Stimulated activated naive CD8-positive, alpha-beta T cell treated with anti-CD3 and anti-CD28 coated beads, Interleukin-15, Interleukin-2, amounts not matched to agents 100 ng/mL and 50 ng/mL, for 24 hours (primary cell): ENCODE measurements at regions not wholly inside any gene's neighbourhood (a gene's known extent, or its start where the extent isn't known, plus 50 kb on each side); places are given as distances from the start of the nearest gene placed in this dataset.
"Not testable (repeated sequence)": the region's sequence is repeated elsewhere in the genome, so short reads cannot be mapped to it uniquely, and the experiment has no call there.

ENCODE experiments used
- H3K27ac Mint-ChIP-seq: one replicate; pipeline ENCODE4 v1.8.0; 2021; ENCODE audit warnings: mild to moderate bottlenecking, mixed read lengths
- H3K27me3 Mint-ChIP-seq: one replicate; pipeline ENCODE4 v1.8.0; 2021; ENCODE audit warnings: mixed read lengths
- H3K36me3 Mint-ChIP-seq: one replicate; pipeline ENCODE4 v1.8.0; 2021; ENCODE audit warnings: low read depth, mixed read lengths
- H3K4me1 Mint-ChIP-seq: one replicate; pipeline ENCODE4 v1.8.0; 2021; ENCODE audit warnings: low read depth, mixed read lengths
- H3K4me3 Mint-ChIP-seq: one replicate; pipeline ENCODE4 v1.8.0; 2021; ENCODE audit warnings: mild to moderate bottlenecking, mixed read lengths
- H3K9me3 Mint-ChIP-seq: one replicate; pipeline ENCODE4 v1.8.0; 2021; ENCODE audit warnings: mixed read lengths

GRCh38 chr9:39463696-39464095 lies 108.2 kb downstream of the SPATA31A1 start:
- H3K4me3 Mint-ChIP-seq = peak overlapping the region; percentile 87
- H3K36me3 Mint-ChIP-seq, H3K9me3 Mint-ChIP-seq, H3K4me1 Mint-ChIP-seq, H3K27ac Mint-ChIP-seq, H3K27me3 Mint-ChIP-seq: not testable (repeated sequence)

GRCh38 chr9:39464122-39464777 lies 108.8 kb downstream of the SPATA31A1 start:
- not testable (repeated sequence) for H3K4me1 Mint-ChIP-seq, H3K9me3 Mint-ChIP-seq, H3K36me3 Mint-ChIP-seq, H3K27me3 Mint-ChIP-seq
- Mint-ChIP-seq H3K27ac (peak overlapping the region; percentile 67), H3K4me3 (peak overlapping the region; percentile 87)

- not testable (repeated sequence) for H3K4me3 Mint-ChIP-seq, H3K9me3 Mint-ChIP-seq, H3K4me1 Mint-ChIP-seq, H3K27me3 Mint-ChIP-seq, H3K36me3 Mint-ChIP-seq, H3K27ac Mint-ChIP-seq
These were observed 119.0 kb downstream of the SPATA31A1 start for GRCh38 chr9:39474499-39474898.

- H3K36me3 Mint-ChIP-seq, H3K4me3 Mint-ChIP-seq, H3K4me1 Mint-ChIP-seq, H3K27me3 Mint-ChIP-seq, H3K27ac Mint-ChIP-seq, H3K9me3 Mint-ChIP-seq: not testable (repeated sequence)
These were observed 127.6 kb downstream of the SPATA31A1 start for GRCh38 chr9:39483073-39483472.

GRCh38 chr9:39483880-39484279 lies 128.4 kb downstream of the SPATA31A1 start:
- H3K36me3 Mint-ChIP-seq, H3K4me1 Mint-ChIP-seq, H3K27me3 Mint-ChIP-seq, H3K27ac Mint-ChIP-seq, H3K4me3 Mint-ChIP-seq, H3K9me3 Mint-ChIP-seq: not testable (repeated sequence)

- not testable (repeated sequence) for H3K27me3 Mint-ChIP-seq, H3K9me3 Mint-ChIP-seq, H3K4me1 Mint-ChIP-seq, H3K27ac Mint-ChIP-seq, H3K4me3 Mint-ChIP-seq, H3K36me3 Mint-ChIP-seq
These were observed 128.8 kb downstream of the SPATA31A1 start for GRCh38 chr9:39484292-39484691.

GRCh38 chr9:39487477-39487876 lies 132.0 kb downstream of the SPATA31A1 start:
- not testable (repeated sequence) for H3K27me3 Mint-ChIP-seq, H3K27ac Mint-ChIP-seq, H3K36me3 Mint-ChIP-seq, H3K4me1 Mint-ChIP-seq, H3K4me3 Mint-ChIP-seq, H3K9me3 Mint-ChIP-seq

GRCh38 chr9:39496248-39496647 lies 140.8 kb downstream of the SPATA31A1 start:
- H3K4me1 Mint-ChIP-seq, H3K27ac Mint-ChIP-seq, H3K4me3 Mint-ChIP-seq, H3K36me3 Mint-ChIP-seq, H3K27me3 Mint-ChIP-seq, H3K9me3 Mint-ChIP-seq: not testable (repeated sequence)

GRCh38 chr9:39503178-39503577 lies 147.7 kb downstream of the SPATA31A1 start:
- H3K9me3 Mint-ChIP-seq, H3K27me3 Mint-ChIP-seq, H3K36me3 Mint-ChIP-seq, H3K27ac Mint-ChIP-seq, H3K4me1 Mint-ChIP-seq, H3K4me3 Mint-ChIP-seq: not testable (repeated sequence)

- not testable (repeated sequence) for H3K9me3 Mint-ChIP-seq, H3K27ac Mint-ChIP-seq, H3K4me3 Mint-ChIP-seq, H3K27me3 Mint-ChIP-seq, H3K36me3 Mint-ChIP-seq, H3K4me1 Mint-ChIP-seq
These were observed 172.0 kb downstream of the SPATA31A1 start for GRCh38 chr9:39527387-39528029.

GRCh38 chr9:39532597-39532996 lies 177.1 kb downstream of the SPATA31A1 start:
- H3K27me3 Mint-ChIP-seq, H3K27ac Mint-ChIP-seq, H3K36me3 Mint-ChIP-seq, H3K9me3 Mint-ChIP-seq, H3K4me1 Mint-ChIP-seq, H3K4me3 Mint-ChIP-seq: not testable (repeated sequence)

GRCh38 chr9:39533001-39533762 lies 177.7 kb downstream of the SPATA31A1 start:
- H3K27me3 Mint-ChIP-seq, H3K27ac Mint-ChIP-seq, H3K9me3 Mint-ChIP-seq, H3K4me1 Mint-ChIP-seq, H3K4me3 Mint-ChIP-seq, H3K36me3 Mint-ChIP-seq: not testable (repeated sequence)

- H3K4me1 Mint-ChIP-seq, H3K9me3 Mint-ChIP-seq, H3K27me3 Mint-ChIP-seq, H3K27ac Mint-ChIP-seq, H3K4me3 Mint-ChIP-seq, H3K36me3 Mint-ChIP-seq: not testable (repeated sequence)
These were observed 178.5 kb downstream of the SPATA31A1 start for GRCh38 chr9:39533763-39534548.

- H3K36me3 Mint-ChIP-seq, H3K27ac Mint-ChIP-seq, H3K4me3 Mint-ChIP-seq, H3K4me1 Mint-ChIP-seq, H3K9me3 Mint-ChIP-seq, H3K27me3 Mint-ChIP-seq: not testable (repeated sequence)
These were observed 179.4 kb downstream of the SPATA31A1 start for GRCh38 chr9:39534897-39535296.

GRCh38 chr9:39542157-39542556 lies 186.7 kb downstream of the SPATA31A1 start:
- not testable (repeated sequence) for H3K4me3 Mint-ChIP-seq, H3K27ac Mint-ChIP-seq, H3K9me3 Mint-ChIP-seq, H3K4me1 Mint-ChIP-seq, H3K36me3 Mint-ChIP-seq, H3K27me3 Mint-ChIP-seq
